Fibroblast of gingiva (primary cell): ENCODE measurements at regions not wholly inside any gene's neighbourhood (a gene's known extent, or its start where the extent isn't known, plus 50 kb on each side); places are given as distances from the start of the nearest gene placed in this dataset.
"Not testable (repeated sequence)": the region's sequence is repeated elsewhere in the genome, so short reads cannot be mapped to it uniquely, and the experiment has no call there.

Source experiments
- DNase-seq: peaks from one replicate; pipeline ENCODE4 v3.0.0-alpha.2; 2011; ENCODE audit warnings: low read depth

DNA sequence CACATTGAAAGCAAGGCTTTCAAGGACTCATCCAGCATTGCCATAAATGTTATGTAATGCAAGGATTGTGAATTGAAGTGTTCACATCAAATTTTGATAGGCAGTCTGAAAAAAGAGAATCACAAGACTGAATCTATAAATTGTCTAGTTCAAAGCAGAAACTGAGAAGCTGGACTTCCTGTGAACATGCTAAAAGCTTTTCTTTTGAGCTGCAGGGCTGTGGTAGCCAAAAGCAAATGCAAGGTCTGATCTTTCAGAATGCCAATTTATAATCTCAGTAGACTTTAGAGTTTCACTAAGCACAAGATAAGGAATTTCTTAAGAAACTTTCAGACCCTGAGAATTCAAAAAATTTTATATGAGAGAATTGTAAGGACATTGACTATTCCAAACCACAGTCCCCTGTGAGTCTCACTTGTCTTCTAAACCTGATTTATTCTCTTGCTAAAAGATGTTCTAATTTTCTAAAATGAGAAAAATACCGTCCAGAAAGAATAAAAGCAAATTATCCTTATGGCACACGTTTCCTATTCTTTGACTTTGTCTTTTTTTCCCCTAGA lies 1700.3 kb downstream of the OTOL1 start:
- DNase-seq = no peak

DNA sequence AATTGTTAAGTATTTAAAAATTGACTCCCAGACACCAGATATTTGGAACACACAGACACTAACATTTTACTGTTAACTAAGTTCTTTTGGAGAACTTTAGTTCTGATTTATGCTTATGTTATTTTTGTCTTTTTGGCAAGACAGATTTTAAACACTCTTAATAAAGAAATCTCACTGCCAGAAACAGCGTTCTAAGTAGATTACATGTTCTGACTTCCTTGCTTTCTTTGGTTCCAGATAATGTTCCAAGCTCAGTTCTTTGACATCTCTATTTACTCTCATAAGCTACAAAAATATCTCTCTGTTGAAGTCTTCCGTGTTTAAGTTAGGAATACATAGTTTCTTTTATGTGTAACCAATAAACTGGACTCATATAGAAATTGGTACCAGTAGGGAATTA lies 1699.6 kb downstream of the OTOL1 start:
- no peak for DNase-seq

DNA sequence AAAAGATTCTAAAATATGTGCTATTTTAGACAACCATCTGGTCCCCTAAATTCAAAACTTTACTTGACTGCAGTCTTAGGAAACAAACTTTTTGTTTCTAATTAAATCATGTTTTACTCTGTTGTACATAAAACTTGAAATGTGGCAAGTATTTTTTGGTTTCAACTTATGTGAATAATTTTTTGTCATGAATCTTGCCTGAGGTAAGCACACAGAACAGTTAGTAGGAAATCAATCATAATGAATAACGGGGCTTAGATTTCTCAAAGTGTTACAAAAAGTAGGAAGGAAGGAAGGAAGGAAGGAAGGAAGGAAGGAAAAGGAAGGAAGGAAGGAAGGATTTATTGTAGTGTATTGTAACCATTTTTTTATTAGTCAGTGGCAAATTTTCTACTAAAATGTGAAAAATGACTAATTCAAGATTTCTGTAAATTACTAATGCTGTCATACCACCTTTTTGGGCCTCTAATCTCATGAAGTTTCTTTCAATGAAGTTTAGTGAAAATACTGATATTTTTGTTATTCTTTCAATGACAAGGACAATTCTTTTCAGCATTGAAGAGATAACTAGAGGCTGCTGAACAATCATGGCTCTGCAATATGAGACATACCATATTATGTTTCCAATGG lies 1689.2 kb downstream of the OTOL1 start:
- no peak for DNase-seq

DNA sequence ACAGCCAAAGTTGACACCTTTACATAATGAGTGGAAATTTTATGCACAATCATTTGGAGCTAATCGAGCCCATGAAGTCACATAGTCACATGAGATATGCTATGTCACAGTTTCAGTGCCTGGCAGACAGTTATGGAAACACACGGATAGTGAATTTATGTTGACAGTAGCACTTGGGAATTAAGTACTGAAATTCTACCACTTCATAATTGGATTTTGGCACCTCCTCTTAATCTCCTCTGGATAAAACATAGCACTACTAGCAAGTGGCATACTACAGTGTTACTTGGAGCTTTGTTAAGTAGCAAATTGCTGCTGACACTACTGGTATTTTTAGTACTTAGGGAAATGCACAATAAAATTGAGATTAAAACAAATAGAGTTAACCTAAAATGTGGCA lies 1679.4 kb downstream of the OTOL1 start:
- no peak for DNase-seq

DNA sequence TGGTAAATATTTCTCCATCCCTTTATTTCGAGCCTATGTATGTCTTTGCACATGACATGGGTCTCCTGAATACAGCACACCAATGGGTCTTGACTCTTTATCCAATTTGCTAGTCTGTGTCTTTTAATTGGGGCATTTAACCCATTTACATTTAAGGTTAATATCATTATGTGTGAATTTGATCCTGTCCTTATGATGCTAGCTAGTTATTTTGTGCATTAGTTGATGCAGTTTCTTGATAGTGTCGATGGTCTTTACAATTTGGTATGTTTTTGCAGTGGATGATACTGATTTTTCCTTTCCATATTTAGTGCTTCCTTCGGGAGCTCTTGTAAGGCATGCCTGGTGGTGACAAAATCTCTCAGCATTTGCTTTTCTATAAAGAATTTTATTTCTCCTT lies 1675.9 kb downstream of the OTOL1 start:
- not testable (repeated sequence) for DNase-seq

DNA sequence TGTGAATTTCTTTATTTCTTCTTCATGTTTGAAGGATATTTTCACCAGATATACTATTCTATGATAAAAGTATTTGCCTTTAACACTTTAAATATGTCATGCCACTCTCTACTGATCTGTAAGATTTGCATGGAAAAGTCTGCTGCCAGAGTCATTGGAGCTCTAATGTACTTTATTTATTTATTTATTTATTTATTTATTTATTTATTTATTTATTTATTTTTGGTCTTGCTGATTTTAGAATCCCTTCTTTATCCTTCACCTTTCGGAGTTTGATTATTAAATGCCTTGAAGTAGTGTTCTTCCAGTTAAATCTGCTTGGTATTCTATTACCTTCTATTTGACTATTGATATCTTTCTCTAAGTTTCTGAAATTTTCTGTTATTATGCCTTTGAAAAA lies 1669.6 kb downstream of the OTOL1 start:
- no peak for DNase-seq

DNA sequence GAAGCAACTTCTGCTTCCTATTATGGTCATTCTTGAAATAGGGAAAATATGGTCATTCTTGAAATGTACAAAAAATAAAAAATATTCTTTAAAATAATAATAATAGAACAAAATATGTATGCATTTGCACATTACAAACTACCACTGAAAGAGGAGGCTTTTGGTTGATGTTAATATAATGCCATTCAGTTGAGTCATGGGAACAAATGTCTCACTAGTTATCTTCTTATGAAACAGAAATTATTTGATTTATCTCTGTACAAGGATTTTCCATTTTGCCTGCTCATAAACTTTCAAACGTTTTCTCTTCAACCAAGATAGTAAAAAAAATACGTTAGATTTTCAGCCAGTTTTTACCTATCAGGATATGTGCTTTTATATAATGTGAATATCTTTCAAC lies 1662.7 kb downstream of the OTOL1 start:
- DNase-seq = no peak

DNA sequence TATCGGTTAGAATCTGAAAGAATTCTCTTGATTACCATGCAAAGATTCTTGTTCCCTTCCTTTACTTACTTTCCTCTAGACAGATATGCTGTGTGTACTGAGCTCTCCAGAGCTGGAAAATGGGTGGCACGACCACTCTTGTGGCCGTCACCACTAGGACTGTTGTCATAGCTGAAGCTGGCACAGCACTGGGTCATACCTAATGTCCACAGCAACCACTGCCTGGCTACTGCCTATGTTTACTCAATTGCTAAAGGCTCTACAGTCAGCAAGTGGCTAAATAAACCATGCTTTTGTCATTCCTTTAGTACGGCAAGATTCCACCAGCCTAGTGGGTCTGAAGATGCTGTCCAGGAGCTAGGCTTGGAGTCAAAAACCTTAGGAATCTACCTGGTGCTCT lies 1643.0 kb downstream of the OTOL1 start:
- DNase-seq = no peak

DNA sequence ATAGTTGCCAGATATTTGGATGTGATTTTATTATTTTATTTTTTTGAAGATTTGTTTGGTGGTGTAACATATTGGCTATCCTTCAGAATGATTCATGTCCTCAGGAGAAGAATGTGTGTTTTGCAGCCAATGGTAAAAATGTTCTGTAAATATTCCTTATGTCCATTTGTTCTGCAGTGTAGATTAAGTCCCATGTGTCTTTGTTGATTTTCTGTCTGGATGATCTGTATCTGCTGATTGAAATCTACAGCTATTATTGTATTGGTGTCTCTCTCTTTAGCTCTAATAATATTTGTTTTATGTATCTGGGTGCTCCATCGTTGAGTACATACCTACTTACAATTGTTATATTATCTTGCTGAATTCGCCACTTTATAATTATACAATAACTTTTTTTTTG lies 1641.7 kb downstream of the OTOL1 start:
- DNase-seq = no peak

DNA sequence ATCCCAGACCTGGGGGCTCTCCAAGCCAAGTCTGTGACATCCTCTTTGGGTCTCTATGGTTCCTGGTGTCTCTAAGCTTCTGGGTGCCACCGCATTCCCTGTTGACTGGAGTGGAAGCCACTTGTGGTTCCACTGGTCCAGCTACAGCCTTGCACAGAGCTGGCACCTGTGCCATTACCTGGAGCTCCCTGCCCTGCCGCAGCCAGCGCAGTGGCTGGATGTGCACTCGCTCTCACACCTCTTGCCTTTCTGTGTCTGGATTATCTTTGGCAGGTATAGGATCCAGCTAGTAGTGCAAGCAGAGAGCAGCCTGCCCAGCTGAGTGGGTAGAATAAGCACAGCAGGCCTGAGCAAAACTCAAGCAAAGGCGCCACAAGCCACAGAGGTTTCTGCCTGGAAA lies 1635.5 kb downstream of the OTOL1 start:
- no peak for DNase-seq

DNA sequence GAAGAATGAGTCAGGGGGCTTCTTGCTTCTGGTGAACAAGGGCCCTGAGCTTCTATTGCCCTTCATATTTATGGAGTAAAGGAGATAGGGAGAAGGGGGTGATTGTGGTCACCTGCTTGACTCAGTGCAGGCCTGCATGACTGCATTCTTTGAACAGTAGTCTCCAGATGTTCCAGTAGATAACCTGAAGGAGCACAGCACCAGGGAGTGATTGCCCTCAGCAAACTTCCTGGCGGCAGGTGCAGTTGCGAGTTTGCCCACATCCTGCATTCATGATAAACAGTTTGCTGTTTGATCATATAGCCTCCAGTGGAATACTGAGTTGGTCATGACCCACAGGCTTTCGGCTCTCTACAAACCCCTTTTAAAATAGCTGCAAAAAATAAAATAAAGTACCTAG lies 1632.7 kb downstream of the OTOL1 start:
- no peak for DNase-seq

DNA sequence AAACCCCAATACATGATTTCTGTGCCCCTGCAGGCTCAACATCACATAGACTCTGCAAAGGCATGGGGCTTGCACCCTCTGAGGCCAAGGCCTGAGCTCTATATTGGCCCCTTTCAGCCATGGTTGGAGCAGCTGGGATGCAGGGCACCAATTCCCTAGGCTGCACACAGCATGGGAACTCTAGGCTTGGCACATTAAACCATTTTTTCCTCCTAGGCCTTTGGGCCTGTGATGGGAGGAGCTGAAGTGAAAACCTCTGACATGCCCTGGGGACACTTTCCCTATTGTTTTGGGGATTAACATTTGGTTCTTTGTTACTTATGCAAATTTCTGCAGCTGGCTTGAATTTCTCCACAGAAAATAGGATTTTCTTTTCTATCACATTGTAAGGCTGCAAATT lies 1629.5 kb downstream of the OTOL1 start:
- DNase-seq = no peak
